Stimulated activated CD8-positive, alpha-beta memory T cell treated with anti-CD3 and anti-CD28 coated beads, Interleukin-12 subunit alpha, Interleukin-12 subunit beta, amount 100 ng/mL, for 4 hours (primary cell): ENCODE measurements at regions not wholly inside any gene's neighbourhood (a gene's known extent, or its start where the extent isn't known, plus 50 kb on each side); places are given as distances from the start of the nearest gene placed in this dataset.

Source experiments
- DNase-seq: peaks from one replicate; pipeline ENCODE4 v3.0.0-alpha.2; 2020; ENCODE audit warnings: low read depth

DNA sequence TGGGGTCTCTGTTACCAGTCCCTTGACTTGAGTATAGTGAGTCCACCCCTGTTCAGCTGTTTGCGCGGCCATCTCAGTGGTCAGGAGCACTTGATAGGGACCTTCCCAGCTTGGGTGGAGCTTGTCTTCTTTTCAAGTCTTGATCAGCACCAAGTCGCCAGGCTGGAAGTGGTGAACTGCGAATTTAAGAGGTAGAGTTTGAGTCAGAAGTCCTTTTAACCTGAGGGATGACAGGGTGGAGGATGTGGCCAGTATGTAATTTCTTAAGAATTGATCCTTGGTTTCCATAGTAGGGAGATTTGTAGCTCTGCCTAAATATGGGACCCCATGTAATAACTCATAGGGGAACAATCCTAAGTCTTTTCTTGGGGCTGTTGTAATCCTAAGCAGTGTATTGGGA, 86.3 kb upstream of the XCR1 start:
- no peak for DNase-seq

DNA sequence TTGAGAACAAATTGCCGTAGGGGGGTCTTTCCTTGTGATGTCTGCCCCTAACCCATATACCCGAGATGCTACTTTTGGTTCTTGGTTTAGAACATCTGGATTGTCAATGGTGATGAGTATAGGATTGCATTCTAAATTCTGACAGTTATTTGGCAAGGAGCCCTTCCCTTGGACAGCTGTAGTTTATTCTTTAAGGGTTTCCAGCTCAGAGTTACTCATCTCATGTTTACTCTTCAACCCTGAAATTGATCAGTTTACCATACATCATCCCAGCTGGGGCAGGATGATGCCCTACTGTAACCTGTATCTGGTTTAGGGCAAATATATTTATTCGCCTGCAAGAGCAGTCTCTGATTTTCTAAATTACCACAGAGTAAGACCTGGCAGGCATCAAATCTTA, 85.7 kb upstream of the XCR1 start:
- no peak for DNase-seq

DNA sequence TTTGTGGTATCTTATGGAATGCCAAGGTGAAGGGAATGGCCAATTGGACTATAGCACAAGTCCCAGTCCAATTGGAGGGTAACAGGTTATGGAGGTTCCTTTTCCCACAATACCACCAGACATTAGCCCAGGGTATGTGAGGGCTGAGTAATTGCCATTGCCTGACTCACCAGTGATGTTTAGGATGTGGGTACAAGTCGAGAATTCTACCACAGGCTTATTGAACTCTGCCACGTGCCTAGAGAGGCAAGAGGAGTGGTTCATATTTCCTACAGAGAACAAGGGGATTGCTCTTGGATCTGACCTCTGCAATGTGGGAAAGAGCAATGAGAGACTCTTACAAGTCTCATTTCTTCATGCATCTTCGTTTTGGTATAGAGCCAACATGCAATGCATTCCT, 85.0 kb upstream of the XCR1 start:
- DNase-seq: no peak

DNA sequence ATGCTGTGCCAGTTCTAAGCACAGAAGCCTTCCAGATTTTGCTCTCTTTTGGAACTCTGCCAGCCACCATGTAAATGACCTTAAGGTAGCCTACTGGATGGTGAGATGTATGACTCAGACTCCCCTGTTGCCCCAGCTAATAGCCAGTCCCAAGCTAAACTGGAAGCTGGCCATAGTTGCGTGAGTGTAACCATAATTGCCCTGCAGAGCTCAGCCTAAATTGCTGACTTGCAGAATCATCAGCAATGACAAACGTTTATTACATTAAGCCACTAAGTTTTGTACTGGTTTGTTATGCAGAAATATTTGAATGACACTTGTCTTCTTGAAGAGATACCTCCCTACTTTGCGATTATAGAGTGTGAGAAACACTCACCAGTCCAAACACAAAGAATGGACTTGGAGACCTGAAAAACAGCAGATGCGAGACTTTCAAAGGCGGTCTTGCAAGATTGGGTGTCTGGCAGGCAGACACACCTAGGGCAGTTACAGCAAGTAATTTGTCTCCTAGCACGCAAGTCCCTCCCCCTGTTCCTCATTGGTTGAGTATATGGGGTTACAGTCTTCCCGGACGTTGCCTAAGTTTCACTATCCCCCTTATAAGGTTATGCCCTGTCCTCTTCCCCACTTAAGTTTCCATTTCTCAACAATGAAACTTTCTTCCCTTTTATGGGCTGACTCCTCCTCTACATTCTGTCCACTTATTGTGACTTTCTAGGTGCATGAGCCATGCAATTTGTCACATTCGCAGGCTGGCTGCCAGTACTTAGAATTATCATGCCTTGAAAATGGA, 83.6 kb upstream of the XCR1 start:
- DNase-seq: no peak

DNA sequence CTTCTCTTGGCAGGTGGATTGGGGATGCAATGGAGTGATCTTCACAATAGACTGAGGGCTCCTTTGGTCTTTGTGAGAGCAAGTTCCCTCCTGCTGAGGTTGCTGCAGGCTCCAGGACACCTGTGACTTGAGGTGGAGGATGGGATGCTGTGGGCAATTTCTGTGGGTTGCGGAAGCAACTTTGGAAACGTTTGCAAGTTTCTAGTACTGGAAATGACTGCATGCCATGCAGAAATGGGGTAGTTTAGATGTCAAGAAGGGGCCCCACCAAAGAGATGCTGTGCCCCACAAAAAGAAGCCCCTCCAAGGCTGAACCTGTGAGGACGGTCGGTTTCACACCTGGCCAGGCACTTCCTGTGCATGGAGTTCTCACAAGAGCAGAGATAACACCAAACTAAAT, 80.4 kb upstream of the XCR1 start:
- no peak for DNase-seq

DNA sequence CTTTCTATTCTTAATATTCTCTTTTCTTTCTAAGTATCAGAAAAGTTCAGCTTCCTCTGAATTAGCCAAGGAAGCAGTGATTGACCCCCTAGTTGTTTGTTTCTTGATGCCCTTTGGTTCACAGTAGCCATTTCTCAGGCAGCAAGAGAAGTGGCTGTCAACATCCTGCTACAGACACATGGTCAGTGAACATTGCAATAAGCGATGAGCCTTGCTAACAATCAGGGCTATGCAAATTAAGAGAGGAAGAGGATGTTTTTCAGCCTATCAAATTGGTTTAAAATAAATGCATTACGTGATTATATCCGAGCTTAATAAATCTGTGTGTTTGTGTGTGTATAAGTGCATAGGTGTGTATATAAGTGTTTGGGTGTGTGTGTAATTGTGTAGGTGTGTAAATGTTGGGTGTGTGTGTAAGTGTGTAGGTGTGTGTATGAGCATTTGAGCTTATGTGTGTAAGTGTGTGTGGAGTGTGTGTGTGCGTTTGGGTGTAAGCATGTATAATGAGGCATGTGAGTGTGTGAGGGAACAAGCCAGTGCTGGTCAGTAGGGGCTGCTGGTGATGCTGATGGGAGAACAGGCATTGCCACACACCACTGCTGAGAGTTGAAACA, 78.1 kb upstream of the XCR1 start:
- no peak for DNase-seq

DNA sequence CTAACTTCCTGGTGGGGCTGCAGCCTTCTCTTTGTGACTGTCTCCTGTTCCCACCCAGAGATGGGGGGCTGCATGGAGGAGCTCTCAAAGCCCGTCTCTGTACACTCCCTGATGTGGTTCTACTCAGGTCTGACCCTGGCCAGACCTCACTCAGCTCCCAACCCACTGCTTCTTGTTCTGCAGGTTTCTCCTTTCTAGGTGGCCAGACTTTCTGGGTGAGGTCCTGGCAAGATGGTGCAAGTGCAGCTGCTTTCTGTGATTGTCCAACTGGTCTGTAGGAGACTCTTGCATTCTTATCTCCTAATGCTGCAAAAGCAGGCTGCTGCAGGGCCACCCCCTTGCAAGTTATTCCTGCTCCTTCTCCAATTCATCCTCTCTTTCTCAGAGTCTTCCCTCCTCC, 77.4 kb upstream of the XCR1 start:
- DNase-seq: no peak

DNA sequence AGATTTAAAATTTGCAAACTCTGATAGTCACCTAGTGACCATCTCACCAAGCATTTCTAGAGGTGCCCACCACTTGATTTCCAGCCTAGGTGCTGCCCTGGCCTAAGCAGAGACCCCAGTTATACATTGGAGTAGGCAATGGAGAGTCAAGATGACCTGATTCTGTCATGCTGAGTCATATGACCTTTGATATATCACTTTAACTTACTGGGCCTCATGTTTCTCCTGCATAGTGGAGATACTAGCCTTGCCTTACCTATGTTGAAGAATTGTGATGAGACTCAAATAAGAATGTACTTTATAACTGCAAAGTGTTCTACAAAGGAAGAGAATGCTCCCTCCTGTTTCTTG, 75.5 kb upstream of the XCR1 start:
- DNase-seq: no peak

DNA sequence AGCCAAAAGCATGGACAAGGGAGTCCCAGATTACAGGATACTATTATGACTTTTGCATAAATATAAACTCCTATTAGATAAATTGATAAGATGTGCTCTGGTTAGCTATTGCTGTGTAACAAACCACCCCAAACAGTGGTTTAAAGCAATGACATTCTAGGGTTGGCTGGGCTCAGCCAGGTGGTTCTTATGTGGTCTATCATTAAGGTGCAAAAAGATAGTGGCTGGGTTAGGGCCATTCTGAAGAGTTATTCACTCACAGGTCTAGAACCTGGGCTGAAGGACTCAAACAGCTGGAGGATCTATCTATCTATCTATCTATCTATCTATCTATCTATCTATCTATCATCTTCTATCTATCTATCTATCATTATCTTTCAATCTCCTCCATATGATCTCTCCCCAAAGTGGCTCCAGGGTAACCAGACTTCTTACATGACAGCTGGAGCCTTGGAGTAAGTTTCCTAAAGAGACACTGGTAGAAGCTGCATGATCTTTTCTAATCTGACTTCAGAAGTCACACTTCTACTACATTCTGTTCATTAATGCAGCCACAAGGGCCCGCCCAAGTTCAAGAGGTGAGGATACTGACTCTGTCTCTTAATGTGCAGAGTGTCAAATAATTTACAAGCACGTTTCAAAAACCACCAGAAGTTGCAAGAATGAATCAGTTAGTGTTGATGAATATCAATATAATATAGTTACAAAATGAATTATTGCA, 74.9 kb upstream of the XCR1 start:
- no peak for DNase-seq

DNA sequence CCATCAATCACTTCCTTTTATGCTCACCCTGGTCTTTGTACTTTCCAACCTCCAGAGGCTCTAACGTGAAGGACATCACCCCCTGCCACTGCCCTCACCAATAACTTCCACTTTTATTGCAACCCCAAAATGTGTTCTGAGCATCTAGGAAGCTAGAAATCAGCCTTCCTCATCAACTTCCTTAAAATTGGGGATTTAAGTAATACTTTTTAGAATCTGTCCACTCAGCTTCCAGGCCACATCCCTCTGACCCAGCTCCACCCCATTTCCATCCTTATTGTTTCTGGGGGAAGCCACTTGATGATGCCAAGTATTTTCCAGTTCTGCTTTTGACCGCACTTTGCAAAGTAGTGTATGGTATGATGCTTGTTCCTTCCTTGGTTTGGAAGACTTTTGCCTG, 73.5 kb upstream of the XCR1 start:
- DNase-seq: no peak

DNA sequence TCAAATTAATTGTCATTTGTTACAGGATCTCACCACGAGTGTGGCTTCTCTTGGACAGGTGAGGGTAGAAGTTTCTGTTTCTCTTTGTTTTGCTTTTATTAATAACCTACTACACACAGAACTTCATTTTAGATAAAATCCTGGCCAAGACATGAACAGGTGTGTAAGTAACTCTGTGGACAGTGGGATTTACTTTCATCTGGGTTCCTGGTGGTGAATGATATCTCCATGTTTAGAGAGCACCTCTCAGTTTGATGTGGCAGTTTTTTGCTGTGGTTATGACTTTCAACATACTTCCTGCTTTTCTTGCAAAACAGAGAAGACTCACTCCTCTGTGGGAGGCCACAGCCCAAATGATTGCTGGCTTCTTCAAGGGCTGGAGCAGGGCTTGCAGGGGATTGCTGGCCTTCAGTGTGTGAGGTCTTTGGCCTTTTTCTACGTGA, 71.1 kb upstream of the XCR1 start:
- no peak for DNase-seq

DNA sequence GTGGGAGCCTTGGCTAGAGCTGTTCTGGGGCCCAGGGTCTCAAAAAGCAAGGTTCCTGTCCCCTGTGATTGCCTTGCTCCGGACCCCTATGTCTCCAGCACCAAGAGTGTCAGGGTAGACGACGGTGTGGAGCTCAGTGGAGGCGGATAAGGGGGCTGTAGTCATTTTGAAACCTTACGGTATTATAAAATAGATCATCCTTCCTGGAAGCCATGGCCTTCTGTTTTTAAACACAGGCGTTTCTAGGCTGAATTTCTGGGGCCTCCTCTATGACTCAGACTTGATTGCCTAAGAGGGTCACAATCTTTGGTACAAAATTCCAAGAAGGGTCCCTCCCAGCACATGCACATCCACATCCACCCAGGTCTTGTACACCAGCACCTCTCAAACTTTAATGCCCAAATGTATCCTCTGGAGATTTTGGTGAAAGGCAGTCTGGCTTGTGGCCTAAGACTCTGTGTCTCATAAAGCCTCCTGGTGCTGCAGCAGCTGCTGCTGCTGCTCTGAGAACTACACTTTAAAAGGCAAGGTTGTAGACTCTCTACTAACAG, 70.5 kb upstream of the XCR1 start:
- DNase-seq: no peak

DNA sequence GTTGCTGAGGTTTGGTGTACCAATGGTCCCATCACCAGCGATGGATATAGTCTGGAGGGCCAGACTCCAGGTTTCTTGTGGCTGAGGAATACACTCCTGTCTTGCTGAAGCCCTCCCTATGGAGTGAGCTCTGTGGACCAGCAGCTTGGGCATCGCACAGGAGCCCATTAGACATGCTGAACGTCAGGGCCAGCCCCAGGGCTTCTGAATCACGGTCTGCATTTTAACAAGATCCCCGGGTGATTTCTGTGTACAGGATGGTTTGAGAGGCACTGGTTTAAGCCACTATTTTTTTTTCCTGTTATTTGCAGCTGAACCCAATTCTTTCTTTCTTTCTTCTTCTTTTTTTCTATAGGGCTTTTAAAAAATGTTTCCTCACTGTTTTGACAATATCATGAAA, 69.5 kb upstream of the XCR1 start:
- no peak for DNase-seq

DNA sequence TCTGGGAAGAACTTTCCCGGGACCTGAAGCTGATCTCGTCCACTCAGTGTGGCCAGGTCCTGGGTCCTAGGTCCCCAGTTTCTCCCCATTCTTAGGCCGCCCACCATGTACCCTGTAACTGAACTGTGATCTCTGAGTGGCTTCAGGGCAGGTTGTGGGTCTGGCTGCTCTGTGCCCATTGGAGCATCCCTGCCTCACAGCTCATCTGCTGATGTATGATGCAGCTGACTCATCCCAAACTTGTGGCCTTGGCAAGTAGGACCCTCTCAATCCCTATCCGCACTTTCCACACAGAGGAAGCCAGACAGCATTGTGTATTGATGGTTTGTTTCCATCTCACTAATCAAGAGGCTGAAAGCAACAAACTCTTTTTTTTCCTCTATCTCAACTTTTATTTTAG, 69.1 kb upstream of the XCR1 start:
- no peak for DNase-seq

DNA sequence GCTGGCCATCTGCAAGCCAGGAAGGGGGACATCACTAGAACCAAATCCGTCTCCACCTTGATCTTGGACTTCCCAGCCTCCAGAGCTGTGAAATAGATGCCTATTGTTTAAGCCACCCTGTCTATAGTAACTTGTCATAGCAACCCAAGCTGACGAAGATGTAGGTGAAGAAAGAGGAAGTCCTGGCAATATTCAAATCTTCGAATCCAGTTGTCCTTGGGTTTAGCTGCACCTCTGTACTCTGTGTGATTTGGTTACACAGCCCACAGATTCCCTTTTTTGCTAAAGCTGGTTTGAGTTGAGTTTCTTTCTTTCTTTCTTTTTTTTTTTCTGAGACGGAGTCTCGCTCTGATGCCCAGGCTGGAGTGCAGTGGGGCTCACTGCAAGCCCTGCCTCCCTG, 68.0 kb upstream of the XCR1 start:
- no peak for DNase-seq

DNA sequence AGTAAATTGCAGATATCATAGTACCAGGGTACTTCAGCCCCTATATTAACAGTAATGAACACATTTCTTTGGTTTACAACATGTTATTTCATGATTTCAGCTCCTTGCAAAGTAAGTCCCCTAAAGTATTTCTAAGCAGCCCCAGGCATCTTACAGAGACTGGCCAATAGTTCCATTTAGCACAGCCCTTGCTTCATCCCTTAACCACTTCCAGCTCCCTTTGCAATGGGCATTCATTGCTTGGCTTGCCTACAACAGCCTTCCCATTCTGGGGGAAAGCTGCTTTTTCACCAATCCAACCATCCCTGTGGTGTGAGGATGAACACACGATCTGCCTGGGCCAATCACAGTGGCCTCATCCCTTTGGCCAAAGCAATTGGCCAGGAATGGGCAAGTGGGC, 67.2 kb upstream of the XCR1 start:
- no peak for DNase-seq

DNA sequence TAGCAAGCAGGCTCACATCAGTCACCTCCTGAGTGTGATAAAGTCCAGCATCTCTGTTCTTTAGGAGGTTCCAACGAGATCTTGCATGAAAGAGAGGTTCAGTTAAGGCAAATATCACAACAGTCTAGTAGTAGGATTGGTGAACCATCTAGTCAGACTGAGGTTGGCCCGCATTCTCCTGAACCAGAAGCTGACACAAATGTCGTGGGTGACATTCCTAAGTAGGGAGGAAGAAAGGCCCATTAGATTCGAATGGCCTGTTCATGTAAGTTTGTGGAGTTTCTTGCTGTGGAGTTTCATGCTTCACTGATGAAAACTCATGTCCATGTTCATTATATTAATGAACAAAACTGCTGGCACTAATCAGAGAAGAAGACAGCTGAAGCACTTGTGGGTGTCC, 66.7 kb upstream of the XCR1 start:
- no peak for DNase-seq

DNA sequence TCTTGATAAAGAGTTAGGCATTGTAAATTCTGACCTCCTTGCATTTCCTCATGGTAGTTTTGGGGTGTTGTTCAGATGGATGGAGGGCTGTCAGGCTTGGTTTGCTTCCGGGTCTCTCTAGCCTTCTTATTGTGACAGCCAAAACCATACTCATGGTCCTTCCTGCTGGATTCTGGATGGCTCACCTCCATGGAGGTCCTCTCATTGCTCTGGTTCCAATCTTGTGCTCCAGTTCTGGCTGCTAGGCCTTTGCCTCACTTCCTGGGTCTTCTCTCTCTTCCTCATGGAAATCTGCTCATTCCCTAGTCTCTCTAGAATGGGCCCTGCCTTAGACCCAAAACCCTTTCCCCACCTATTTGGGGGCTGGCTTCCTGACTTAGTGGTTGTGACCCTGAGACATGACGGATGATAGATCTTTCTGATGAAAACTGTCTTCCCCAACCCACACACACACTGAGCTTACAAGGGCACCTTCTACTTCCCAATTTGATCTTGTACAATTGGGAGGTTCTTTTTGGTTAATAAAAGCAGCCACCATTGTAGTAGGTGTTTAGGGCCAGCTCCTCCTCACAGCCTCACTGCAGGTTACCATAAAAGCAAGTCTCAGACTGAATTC, 66.2 kb upstream of the XCR1 start:
- DNase-seq: no peak

DNA sequence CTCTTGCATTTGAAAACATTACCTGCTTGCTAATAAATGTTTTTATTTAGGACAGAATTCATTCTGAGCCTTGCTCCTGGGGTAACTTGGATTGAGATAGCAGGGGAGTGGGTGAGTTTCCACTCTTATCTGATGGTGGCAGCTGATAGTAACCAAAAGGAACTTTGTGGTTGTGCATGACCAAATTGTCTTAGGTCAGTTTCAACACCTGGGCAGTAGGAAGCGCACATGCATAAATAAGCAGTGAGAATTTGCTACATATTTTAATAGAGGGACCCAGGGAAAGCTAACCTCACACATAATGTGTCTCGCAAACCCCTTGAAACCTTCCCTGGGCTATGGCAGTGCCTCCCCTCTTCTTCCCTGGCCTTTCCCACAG, 65.4 kb upstream of the XCR1 start:
- DNase-seq: no peak

DNA sequence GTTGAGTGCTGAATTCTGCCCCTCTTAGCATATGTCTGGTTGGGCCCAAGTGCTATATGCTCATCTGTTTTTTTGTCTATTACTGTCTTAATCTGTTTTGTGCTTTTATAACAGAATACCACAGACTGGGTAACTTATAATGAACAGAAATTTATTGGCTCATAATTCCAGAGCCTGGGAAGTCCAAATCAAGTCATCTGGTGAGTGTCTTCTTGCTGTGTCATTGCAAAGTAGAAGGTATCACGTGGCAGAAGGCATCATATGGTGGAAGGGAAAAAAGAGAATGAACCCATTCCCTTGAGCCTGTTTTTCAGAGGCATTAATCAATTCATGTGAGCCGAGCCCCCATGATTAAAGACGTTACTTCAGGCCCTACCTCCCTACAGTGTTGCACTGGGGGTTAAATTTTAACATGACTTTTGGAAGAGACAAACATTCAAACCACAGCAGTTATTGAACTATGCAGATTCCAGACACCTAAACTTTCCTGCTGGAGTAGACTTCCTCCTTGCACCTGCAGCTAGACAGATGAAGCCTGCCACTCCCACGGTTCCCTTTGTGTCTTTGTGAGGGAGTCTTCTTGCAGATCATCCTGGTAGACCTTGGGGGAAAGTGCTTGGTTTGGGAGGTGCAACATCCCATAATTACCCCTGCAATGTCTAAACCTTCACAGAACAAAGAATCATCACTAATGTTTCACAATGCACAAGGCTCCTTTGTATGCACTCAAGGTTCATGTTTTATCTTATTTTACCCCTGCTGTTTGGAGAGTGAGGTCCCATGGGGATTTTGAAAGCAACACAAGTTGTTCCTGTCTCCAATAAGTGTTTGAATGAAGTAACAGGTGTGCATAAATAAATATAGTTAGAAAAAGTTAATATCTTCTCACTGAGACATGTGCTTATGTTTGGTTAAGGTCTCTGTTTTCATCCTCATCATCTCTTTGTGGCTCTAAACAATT, 64.7 kb upstream of the XCR1 start:
- DNase-seq: no peak

DNA sequence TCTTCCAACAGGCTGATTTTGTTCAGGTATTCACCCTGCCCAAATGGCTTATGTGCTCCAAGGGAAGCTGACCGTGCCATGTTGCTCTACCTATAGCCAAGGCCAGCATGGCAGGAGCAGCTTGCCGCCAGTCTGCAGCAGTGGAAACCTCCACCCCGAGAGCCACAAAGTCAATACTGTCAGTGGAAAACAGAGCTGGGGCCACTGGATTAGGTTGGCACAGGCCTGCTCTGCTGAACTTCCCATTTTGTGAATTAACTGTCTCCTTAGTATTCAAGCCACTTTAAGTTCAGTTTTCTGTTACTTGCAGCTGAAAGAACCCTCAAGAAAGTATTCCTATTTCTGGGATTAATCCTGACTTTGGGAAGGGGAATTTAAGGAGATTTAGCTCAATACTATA, 63.8 kb upstream of the XCR1 start:
- DNase-seq: no peak

DNA sequence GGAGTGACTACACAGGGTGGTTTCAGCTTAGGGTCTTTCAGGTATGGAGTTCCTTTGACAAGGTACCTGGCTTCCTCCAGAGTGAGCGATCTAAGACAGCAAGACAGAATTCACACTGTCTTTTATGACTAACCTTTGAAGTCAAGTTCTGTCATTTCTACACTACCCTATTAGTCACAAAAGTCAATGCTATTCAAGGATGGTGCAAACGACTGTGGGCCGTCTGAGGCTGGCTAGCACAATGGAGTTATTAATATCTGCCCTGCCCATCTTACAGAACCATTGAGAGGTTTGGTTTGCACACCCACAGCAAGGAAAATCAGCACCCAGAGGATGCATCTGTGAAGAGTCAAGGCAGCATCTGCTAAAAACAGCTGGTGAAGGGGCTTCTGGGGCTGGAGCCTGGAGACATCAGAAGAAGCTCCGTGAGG, 62.9 kb upstream of the XCR1 start:
- DNase-seq: no peak
